HG02852 (cell line): ENCODE measurements at regions not wholly inside any gene's neighbourhood (a gene's known extent, or its start where the extent isn't known, plus 50 kb on each side); places are given as distances from the start of the nearest gene placed in this dataset.

ENCODE experiments used
- ATAC-seq: cut with Tn5 transposase; IDR thresholded peaks from one replicate; pipeline ENCODE4 v1.9.1; 2021; ENCODE audit warnings: mild to moderate bottlenecking, moderate library complexity; ENCODE audit not compliant: unreplicated experiment

- no peak for ATAC-seq
Measured at GRCh38 chr6:127053032-127053874, 65.2 kb upstream of the RSPO3 start.

DNA sequence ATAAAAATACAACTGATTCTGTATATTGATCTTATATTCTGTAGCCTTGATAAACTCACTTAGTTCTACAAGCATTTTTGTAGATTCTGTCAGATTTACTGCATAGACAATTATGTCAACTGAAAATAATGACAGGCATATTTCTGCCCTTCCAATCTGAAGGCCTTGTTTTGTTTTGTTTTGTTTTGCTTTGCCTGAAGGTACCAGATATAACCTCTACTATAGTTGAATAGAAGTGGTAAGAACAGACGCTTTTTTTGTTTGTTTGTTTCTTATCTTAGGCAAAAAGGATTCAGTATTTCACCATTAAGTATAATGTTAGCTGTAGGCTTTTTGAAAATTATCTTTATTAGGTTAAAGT is 64.6 kb upstream of the RSPO3 start:
- ATAC-seq = no peak

DNA sequence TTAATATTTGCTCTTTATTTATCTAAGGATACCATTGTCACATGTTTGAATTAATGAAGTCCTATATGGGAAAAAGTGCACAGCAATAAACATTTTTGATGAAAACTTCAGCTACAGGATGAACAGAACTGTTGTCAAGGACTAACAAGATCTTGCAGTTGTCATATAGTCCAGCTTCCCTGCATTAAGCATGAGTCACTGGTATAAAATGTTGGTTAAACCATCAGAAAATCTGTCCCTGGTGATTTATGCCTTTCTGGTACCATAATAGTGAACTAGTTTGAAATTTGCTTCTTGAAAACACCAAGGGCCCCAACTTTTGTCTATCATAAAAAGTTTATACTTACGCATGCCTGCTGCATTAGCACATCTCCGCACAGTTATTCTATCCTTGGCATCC is 60.4 kb upstream of the RSPO3 start:
- ATAC-seq = no peak

- no peak for ATAC-seq
Measured at GRCh38 chr6:127058936-127059335, 59.5 kb upstream of the RSPO3 start.
